Hindlimb muscle (tissue), 1 donor: ENCODE measurements at regions not wholly inside any gene's neighbourhood (a gene's known extent, or its start where the extent isn't known, plus 50 kb on each side); places are given as distances from the start of the nearest gene placed in this dataset.
A peak's percentile ranks its signal among the peaks of the same experiment; 100 is the strongest.

Source experiments
- DNase-seq: peaks from one replicate; pipeline ENCODE4 v3.0.0-alpha.2; 2013

- no peak for DNase-seq
Measured at GRCh38 chr16:9306753-9307152, 215.3 kb downstream of the HAPSTR1 start.

- no peak for DNase-seq
Measured at GRCh38 chr16:9307446-9307845, 216.0 kb downstream of the HAPSTR1 start.

GRCh38 chr16:9308356-9308801 lies 216.9 kb downstream of the HAPSTR1 start:
- DNase-seq, result no peak

- DNase-seq, result no peak
Measured at GRCh38 chr16:9308850-9309249, 217.4 kb downstream of the HAPSTR1 start.

GRCh38 chr16:9309844-9310243 lies 218.4 kb downstream of the HAPSTR1 start:
- DNase-seq, result no peak

GRCh38 chr16:9311303-9311954 lies 220.0 kb downstream of the HAPSTR1 start:
- DNase-seq, result no peak

- no peak for DNase-seq
Measured at GRCh38 chr16:9316008-9316407, 224.6 kb downstream of the HAPSTR1 start.

- no peak for DNase-seq
Measured at GRCh38 chr16:9316615-9317014, 225.2 kb downstream of the HAPSTR1 start.

- no peak for DNase-seq
Measured at GRCh38 chr16:9318764-9319163, 227.3 kb downstream of the HAPSTR1 start.

- no peak for DNase-seq
Measured at GRCh38 chr16:9322769-9323168, 231.3 kb downstream of the HAPSTR1 start.

- no peak for DNase-seq
Measured at GRCh38 chr16:9323170-9323569, 231.7 kb downstream of the HAPSTR1 start.

- no peak for DNase-seq
Measured at GRCh38 chr16:9327253-9327652, 235.8 kb downstream of the HAPSTR1 start.

GRCh38 chr16:9328411-9328810 lies 237.0 kb downstream of the HAPSTR1 start:
- peak; percentile 41 for DNase-seq

- no peak for DNase-seq
Measured at GRCh38 chr16:9330095-9330494, 238.7 kb downstream of the HAPSTR1 start.

GRCh38 chr16:9331503-9331902 lies 240.1 kb downstream of the HAPSTR1 start:
- DNase-seq, result no peak

GRCh38 chr16:9332574-9333148 lies 241.2 kb downstream of the HAPSTR1 start:
- DNase-seq, result no peak

GRCh38 chr16:9333469-9333868 lies 242.0 kb downstream of the HAPSTR1 start:
- DNase-seq, result no peak

- DNase-seq, result no peak
Measured at GRCh38 chr16:9334103-9334502, 242.7 kb downstream of the HAPSTR1 start.

GRCh38 chr16:9337308-9338032 lies 246.0 kb downstream of the HAPSTR1 start:
- no peak for DNase-seq

GRCh38 chr16:9338068-9338467 lies 246.6 kb downstream of the HAPSTR1 start:
- DNase-seq, result no peak

GRCh38 chr16:9338510-9338909 lies 247.1 kb downstream of the HAPSTR1 start:
- DNase-seq, result no peak

GRCh38 chr16:9340526-9341256 lies 249.2 kb downstream of the HAPSTR1 start:
- no peak for DNase-seq

GRCh38 chr16:9343276-9343675 lies 251.8 kb downstream of the HAPSTR1 start:
- no peak for DNase-seq
